Gastroesophageal sphincter (tissue), 4 donors: ENCODE measurements at regions not wholly inside any gene's neighbourhood (a gene's known extent, or its start where the extent isn't known, plus 50 kb on each side); places are given as distances from the start of the nearest gene placed in this dataset.

Experiments
- ATAC-seq: fragments of 150-250 bp; one replicate; pipeline ENCODE4 v1.9.1; 2016; ENCODE audit warnings: mild to moderate bottlenecking, moderate library complexity
- H3K27ac ChIP-seq, 4 donors: fragments of 200-600 bp; sonication (generic) in 3 of 4; 1 replicate in 3 of 4; 2 replicates in 1 of 4; pipeline ENCODE4 v1.5.1; 2016 to 2019
- H3K27me3 ChIP-seq: fragments of 200-600 bp; sonication (generic); one replicate; pipeline ENCODE4 v1.5.1; 2019
- H3K36me3 ChIP-seq, 2 donors: fragments of 200-600 bp; sonication (generic); one replicate each; pipeline ENCODE4 v1.5.1; 2019; ENCODE audit warnings: control low read depth in 1 of 2
- H3K4me1 ChIP-seq, 3 donors: fragments of 200-600 bp; sonication (generic); 1 replicate in 2 of 3; 2 replicates in 1 of 3; pipeline ENCODE4 v1.5.1; 2016 to 2019; ENCODE audit warnings: control low read depth in 2 of 3
- H3K4me3 ChIP-seq, 2 donors: fragments of 200-600 bp; sonication (generic); one replicate each; pipeline ENCODE4 v1.5.1; 2019; ENCODE audit warnings: mild to moderate bottlenecking in 1 of 2, moderate library complexity in 1 of 2
- H3K9me3 ChIP-seq, 3 donors: fragments of 200-600 bp; sonication (generic); one replicate each; pipeline ENCODE4 v1.5.1; 2017 to 2019; ENCODE audit warnings: control low read depth in 2 of 3
- CTCF ChIP-seq, 4 experiments: fragments of 200-600 bp in 2 of 4; fragments of 450-650 bp in 2 of 4; sonication (generic) in 1 of 4; IDR thresholded peaks; one replicate each; pipeline ENCODE4 v1.5.1; 2017 to 2019; ENCODE audit warnings: antibody characterized with exemption in 4 of 4, mild to moderate bottlenecking in 2 of 4, moderate library complexity in 2 of 4
- EP300 ChIP-seq: sonication (generic); formaldehyde crosslinking; IDR thresholded peaks from one replicate; pipeline ENCODE4 v1.6.1; 2017; ENCODE audit warnings: antibody characterized with exemption, mild to moderate bottlenecking
- POLR2A ChIP-seq, 2 donors: fragments of 450-650 bp; IDR thresholded peaks; one replicate each; pipeline ENCODE4 v1.6.1; 2017; ENCODE audit warnings: antibody characterized with exemption in 2 of 2, mild to moderate bottlenecking in 2 of 2, moderate library complexity in 1 of 2
- POLR2AphosphoS5 ChIP-seq: sonication (generic); formaldehyde crosslinking; IDR thresholded peaks from one replicate; pipeline ENCODE4 v1.6.1; 2017; ENCODE audit warnings: antibody characterized with exemption
- WGBS, 2 donors: methylation state at CpG; one replicate each; pipeline ENCODE4 v1.1.5; 2018; ENCODE audit warnings: low coverage in 1 of 2; 5-methylcytosine and 5-hydroxymethylcytosine counted together

GRCh38 chr5:166062719-166063118, 2228.7 kb upstream of the WWC1 start:
- no peak for ATAC-seq
- Histone ChIP-seq H3K4me1 (no peaks in the 10 kb centered on the region), H3K27ac (no peak overlapping the region), H3K4me3 (no peak overlapping the region), H3K36me3 (no peaks in the 10 kb centered on the region), H3K9me3 (no peaks in the 10 kb centered on the region), H3K27me3 (no peaks in the 10 kb centered on the region)
- TF ChIP-seq CTCF (IDR thresholded peaks at IDR 0.05) = no peak

- 33 to 36% methylated on average over 1 of the region's 1 CpG for WGBS, 2 donors
- H3K9me3 ChIP-seq = no peaks in the 10 kb centered on the region
- H3K4me1 ChIP-seq = no peaks in the 10 kb centered on the region
- no peaks in the 10 kb centered on the region for H3K27me3 ChIP-seq
- TF ChIP-seq EP300 (no peak), POLR2AphosphoS5 (no peak), CTCF (IDR thresholded peaks at IDR 0.05) (no peak), POLR2A (IDR thresholded peaks at IDR 0.05) (no peak)
- no peak overlapping the region for H3K27ac ChIP-seq
- H3K36me3 ChIP-seq = no peaks in the 10 kb centered on the region
- H3K4me3 ChIP-seq = no peak overlapping the region
- ATAC-seq = no peak
Observed at GRCh38 chr5:166063261-166063660, 2228.2 kb upstream of the WWC1 start.

- no peaks in the 10 kb centered on the region for H3K9me3 ChIP-seq
- no peaks in the 10 kb centered on the region for H3K36me3 ChIP-seq
- no peak for ATAC-seq
- 75 to 87% methylated on average over 9 of the region's 9 CpGs for WGBS, 2 donors
- no peaks in the 10 kb centered on the region for H3K4me1 ChIP-seq
- no peak overlapping the region for H3K27ac ChIP-seq
- H3K27me3 ChIP-seq = no peaks in the 10 kb centered on the region
- no peak overlapping the region for H3K4me3 ChIP-seq
- TF ChIP-seq CTCF (IDR thresholded peaks at IDR 0.05) (no peak), EP300 (no peak), POLR2A (IDR thresholded peaks at IDR 0.05) (no peak), POLR2AphosphoS5 (no peak)
Observed at GRCh38 chr5:166068547-166069335, 2222.7 kb upstream of the WWC1 start.

GRCh38 chr5:166073901-166074581, 2217.4 kb upstream of the WWC1 start:
- H3K27me3 ChIP-seq = no peaks in the 10 kb centered on the region
- H3K9me3 ChIP-seq = no peaks in the 10 kb centered on the region
- H3K4me1 ChIP-seq = no peaks in the 10 kb centered on the region
- no peak for TF ChIP-seq CTCF (IDR thresholded peaks at IDR 0.05)
- TF ChIP-seq POLR2A (IDR thresholded peaks at IDR 0.05) = no peak
- TF ChIP-seq EP300 = no peak
- TF ChIP-seq POLR2AphosphoS5 = no peak
- no peak for ATAC-seq
- WGBS, 2 donors = 21 to 27% methylated on average over 3 of the region's 6 CpGs
- H3K4me3 ChIP-seq = no peak overlapping the region
- no peak overlapping the region for H3K27ac ChIP-seq
- no peaks in the 10 kb centered on the region for H3K36me3 ChIP-seq
